Osteoblast (primary cell): ENCODE measurements at regions not wholly inside any gene's neighbourhood (a gene's known extent, or its start where the extent isn't known, plus 50 kb on each side); places are given as distances from the start of the nearest gene placed in this dataset.

Source experiments
- DNase-seq: peaks from one replicate; pipeline ENCODE4 v3.0.0; 2011; ENCODE audit warnings: low spot score, mixed read lengths; ENCODE audit not compliant: insufficient read length; ENCODE audit errors: missing footprints
- H2AFZ ChIP-seq: 2 replicates; pipeline ENCODE4 v1.6.0; 2011; ENCODE audit warnings: mild to moderate bottlenecking, low read length
- H3K27ac ChIP-seq: 2 replicates; pipeline ENCODE4 v1.5.1; 2011; ENCODE audit warnings: mild to moderate bottlenecking, low read depth, low read length, moderate library complexity
- H3K27me3 ChIP-seq: 2 replicates; pipeline ENCODE4 v1.6.0; 2012; ENCODE audit warnings: mild to moderate bottlenecking, control low read depth, inconsistent platforms, low read length, moderate library complexity; ENCODE audit not compliant: insufficient read depth
- H3K36me3 ChIP-seq: 2 replicates; pipeline ENCODE4 v1.5.1; 2011; ENCODE audit warnings: mild to moderate bottlenecking, low read length, control low read depth, moderate library complexity; ENCODE audit not compliant: insufficient read depth
- H3K4me1 ChIP-seq: 2 replicates; pipeline ENCODE4 v1.5.1; 2011; ENCODE audit warnings: mild to moderate bottlenecking, low read length, control low read depth, moderate library complexity; ENCODE audit not compliant: insufficient read depth
- H3K4me2 ChIP-seq: 2 replicates; pipeline ENCODE4 v1.6.0; 2011; ENCODE audit warnings: mild to moderate bottlenecking, low read length; ENCODE audit not compliant: insufficient read depth
- H3K4me3 ChIP-seq: fragments of 200-600 bp; sonication (generic); 3 replicates; pipeline ENCODE4 v1.5.1; 2012; ENCODE audit warnings: mild to moderate bottlenecking, low read length, inconsistent platforms; ENCODE audit not compliant: insufficient read depth
- H3K79me2 ChIP-seq: 2 replicates; pipeline ENCODE4 v1.6.0; 2012; ENCODE audit warnings: mild to moderate bottlenecking, low read length, control low read depth, inconsistent platforms; ENCODE audit not compliant: insufficient read depth
- H3K9me3 ChIP-seq: 2 replicates; pipeline ENCODE4 v1.5.1; 2011; ENCODE audit warnings: low read depth, low read length, control low read depth
- H4K20me1 ChIP-seq: 2 replicates; pipeline ENCODE4 v1.6.0; 2012; ENCODE audit warnings: mild to moderate bottlenecking, low read length, control low read depth; ENCODE audit not compliant: insufficient read depth
- TF ChIP-seq, protein P1 (sequence below): IDR thresholded peaks from 2 replicates; pipeline ENCODE4 v1.5.1; 2011; ENCODE audit warnings: mild to moderate bottlenecking, low read depth, low read length, moderate library complexity; ENCODE audit errors: extremely low read depth

DNA sequence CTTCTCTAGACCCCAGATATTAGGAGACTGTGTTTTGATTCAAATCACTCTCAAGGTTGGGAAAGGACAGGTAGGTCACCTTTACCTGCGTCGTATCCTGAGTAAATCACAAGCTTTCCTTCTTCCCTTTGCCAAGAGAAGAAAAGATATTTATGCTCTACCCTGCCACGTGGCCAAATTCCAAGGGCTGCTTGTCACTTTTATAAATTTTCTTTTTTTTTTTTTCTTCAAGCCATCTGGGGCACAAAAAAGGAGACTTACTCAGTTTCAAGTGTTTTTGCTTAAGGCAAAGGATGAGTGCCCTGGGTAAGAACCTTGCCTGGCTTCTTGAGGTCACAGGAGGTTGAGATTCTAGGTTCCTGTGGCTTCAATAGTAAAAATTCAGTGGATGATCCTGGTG, 285.1 kb downstream of the TMEM114 start:
- no peak overlapping the region for H2AFZ ChIP-seq
- H3K36me3 ChIP-seq = no peaks in the 10 kb centered on the region
- no peaks in the 10 kb centered on the region for H3K79me2 ChIP-seq
- H3K4me2 ChIP-seq = no peak overlapping the region
- no peak overlapping the region for H3K4me3 ChIP-seq
- H4K20me1 ChIP-seq = no peaks in the 10 kb centered on the region
- DNase-seq = no peak
- H3K9me3 ChIP-seq = peaks cover 4% of the 10 kb centered on the region
- TF ChIP-seq, protein P1, sequence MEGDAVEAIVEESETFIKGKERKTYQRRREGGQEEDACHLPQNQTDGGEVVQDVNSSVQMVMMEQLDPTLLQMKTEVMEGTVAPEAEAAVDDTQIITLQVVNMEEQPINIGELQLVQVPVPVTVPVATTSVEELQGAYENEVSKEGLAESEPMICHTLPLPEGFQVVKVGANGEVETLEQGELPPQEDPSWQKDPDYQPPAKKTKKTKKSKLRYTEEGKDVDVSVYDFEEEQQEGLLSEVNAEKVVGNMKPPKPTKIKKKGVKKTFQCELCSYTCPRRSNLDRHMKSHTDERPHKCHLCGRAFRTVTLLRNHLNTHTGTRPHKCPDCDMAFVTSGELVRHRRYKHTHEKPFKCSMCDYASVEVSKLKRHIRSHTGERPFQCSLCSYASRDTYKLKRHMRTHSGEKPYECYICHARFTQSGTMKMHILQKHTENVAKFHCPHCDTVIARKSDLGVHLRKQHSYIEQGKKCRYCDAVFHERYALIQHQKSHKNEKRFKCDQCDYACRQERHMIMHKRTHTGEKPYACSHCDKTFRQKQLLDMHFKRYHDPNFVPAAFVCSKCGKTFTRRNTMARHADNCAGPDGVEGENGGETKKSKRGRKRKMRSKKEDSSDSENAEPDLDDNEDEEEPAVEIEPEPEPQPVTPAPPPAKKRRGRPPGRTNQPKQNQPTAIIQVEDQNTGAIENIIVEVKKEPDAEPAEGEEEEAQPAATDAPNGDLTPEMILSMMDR = no peak
- H3K4me1 ChIP-seq = no peaks in the 10 kb centered on the region
- H3K27me3 ChIP-seq = no peaks in the 10 kb centered on the region
- no peak overlapping the region for H3K27ac ChIP-seq

GRCh38 chr16:8299635-8300034, 290.7 kb downstream of the TMEM114 start:
- no peak overlapping the region for H3K27ac ChIP-seq
- no peak overlapping the region for H2AFZ ChIP-seq
- TF ChIP-seq, protein P1 = no peak
- H3K36me3 ChIP-seq = no peaks in the 10 kb centered on the region
- H3K4me3 ChIP-seq = no peak overlapping the region
- peaks cover 9% of the 10 kb centered on the region for H3K9me3 ChIP-seq
- no peaks in the 10 kb centered on the region for H4K20me1 ChIP-seq
- no peak for DNase-seq
- H3K4me1 ChIP-seq = no peaks in the 10 kb centered on the region
- H3K4me2 ChIP-seq = no peak overlapping the region
- no peaks in the 10 kb centered on the region for H3K79me2 ChIP-seq
- no peaks in the 10 kb centered on the region for H3K27me3 ChIP-seq

DNA sequence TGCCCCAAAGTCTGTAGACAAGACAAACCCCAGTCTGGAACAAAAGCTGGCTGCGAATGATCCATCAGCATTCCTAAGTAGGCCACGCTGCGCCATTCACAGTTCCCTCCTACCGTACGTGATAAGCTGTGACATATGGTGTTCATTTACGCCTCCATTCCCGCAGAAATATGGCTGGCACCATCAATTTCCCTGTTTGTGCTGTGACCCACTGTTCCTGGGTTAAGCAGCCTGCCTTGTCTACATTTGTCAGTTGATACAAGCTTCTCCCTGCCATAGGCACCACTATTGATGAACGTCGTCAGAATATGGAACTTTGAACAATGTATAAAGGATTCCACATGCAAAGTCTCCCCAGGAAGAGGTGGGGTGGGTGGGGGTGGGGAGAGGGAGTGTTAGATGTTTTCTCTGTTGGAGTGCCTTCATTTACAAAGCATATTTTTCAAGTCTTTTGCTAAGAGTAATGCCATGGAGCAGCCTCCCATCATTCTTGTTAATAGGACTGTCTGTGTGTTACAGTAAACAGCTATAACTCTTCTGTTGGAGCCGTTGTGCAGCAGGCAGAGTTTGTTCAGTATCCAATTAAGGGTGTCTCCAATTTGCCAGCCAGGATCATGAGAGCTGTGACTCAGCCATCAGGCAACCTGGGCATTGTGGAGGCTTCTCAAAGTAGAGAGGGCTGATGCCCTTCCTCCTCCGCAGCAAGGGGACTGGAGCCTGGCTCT, 294.6 kb downstream of the TMEM114 start:
- TF ChIP-seq, protein P1 = no peak
- DNase-seq = no peak
- no peaks in the 10 kb centered on the region for H4K20me1 ChIP-seq
- no peak overlapping the region for H2AFZ ChIP-seq
- peaks cover 11% of the 10 kb centered on the region for H3K9me3 ChIP-seq
- H3K4me3 ChIP-seq = no peak overlapping the region
- H3K27me3 ChIP-seq = no peaks in the 10 kb centered on the region
- H3K79me2 ChIP-seq = no peaks in the 10 kb centered on the region
- no peaks in the 10 kb centered on the region for H3K36me3 ChIP-seq
- no peak overlapping the region for H3K4me2 ChIP-seq
- no peak overlapping the region for H3K27ac ChIP-seq
- no peaks in the 10 kb centered on the region for H3K4me1 ChIP-seq

DNA sequence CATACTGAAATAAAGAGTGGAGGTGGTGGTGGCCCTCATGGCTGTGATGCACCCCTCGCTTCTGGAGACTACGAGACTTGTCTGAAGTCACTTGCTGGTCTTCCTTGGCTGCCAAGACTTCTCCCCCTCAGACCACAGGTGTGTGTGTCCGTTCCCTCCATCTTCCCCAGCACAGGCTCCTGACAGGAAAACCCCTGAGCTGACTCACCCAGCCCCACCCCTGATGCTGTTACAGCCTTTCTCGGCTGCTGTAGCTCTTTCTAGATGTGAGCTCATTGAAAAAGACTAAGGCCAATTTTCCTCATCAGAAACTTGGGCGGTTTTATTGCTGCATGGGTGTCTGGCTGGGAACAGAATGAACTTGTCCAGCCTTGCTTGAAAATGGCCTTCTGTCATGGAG, 296.9 kb downstream of the TMEM114 start:
- H3K27ac ChIP-seq = no peak overlapping the region
- peaks cover 10% of the 10 kb centered on the region for H3K9me3 ChIP-seq
- TF ChIP-seq, protein P1 = no peak
- peak; percentile 5 for DNase-seq
- no peaks in the 10 kb centered on the region for H3K4me1 ChIP-seq
- no peak overlapping the region for H2AFZ ChIP-seq
- H3K79me2 ChIP-seq = no peaks in the 10 kb centered on the region
- no peaks in the 10 kb centered on the region for H3K27me3 ChIP-seq
- no peak overlapping the region for H3K4me2 ChIP-seq
- H3K36me3 ChIP-seq = no peaks in the 10 kb centered on the region
- no peak overlapping the region for H3K4me3 ChIP-seq
- no peaks in the 10 kb centered on the region for H4K20me1 ChIP-seq
